Activated CD4-positive, alpha-beta T cell treated with anti-CD3 and anti-CD28 coated beads, Interleukin-2, amount 10 ng/mL, durations not matched to agents 24 days and 14 days (primary cell): ENCODE measurements at regions not wholly inside any gene's neighbourhood (a gene's known extent, or its start where the extent isn't known, plus 50 kb on each side); places are given as distances from the start of the nearest gene placed in this dataset.

ENCODE experiments used
- DNase-seq: peaks from one replicate; pipeline ENCODE4 v3.0.0; 2022
- H3K27ac Mint-ChIP-seq: one replicate; pipeline ENCODE4 v1.8.0; 2022; ENCODE audit warnings: mild to moderate bottlenecking, mixed read lengths
- H3K27me3 Mint-ChIP-seq: one replicate; pipeline ENCODE4 v1.8.0; 2022; ENCODE audit warnings: mixed read lengths
- H3K36me3 Mint-ChIP-seq: one replicate; pipeline ENCODE4 v1.8.0; 2022; ENCODE audit warnings: low read depth, mild to moderate bottlenecking, mixed read lengths
- H3K4me1 Mint-ChIP-seq: one replicate; pipeline ENCODE4 v1.8.0; 2021; ENCODE audit warnings: mixed read lengths
- H3K4me3 Mint-ChIP-seq: one replicate; pipeline ENCODE4 v1.8.0; 2022; ENCODE audit warnings: mild to moderate bottlenecking, moderate library complexity, mixed read lengths
- H3K9me3 Mint-ChIP-seq: one replicate; pipeline ENCODE4 v1.8.0; 2021; ENCODE audit warnings: mixed read lengths
- intact Hi-C: fragments of 100-400 bp; cut with micrococcal nuclease; formaldehyde crosslinking; loops from one replicate; pipeline ENCODE4 v1.15.1; 2023

DNA sequence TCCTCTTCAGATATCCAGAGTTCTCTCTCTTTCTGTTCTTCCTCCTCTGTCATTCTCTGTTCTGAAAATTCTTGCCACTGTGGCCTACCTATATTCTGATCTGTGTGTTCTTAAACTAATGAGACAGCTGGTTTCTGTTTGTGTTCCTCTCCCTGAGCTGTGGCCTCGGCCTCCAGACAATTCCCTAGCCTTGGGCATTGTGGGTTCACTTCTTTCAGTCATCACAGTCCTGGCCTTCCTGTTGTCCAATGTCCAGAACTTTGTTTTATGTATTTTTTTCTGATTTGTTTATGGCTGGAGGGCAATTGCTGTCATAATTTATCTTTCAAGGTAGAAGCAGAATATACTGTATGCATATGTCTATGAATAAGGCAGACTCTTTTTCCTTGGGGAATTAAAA, 173.2 kb upstream of the MTPN start:
- DNase-seq, result no peak
- Mint-ChIP-seq H3K27me3 (no peaks in the 10 kb centered on the region), H3K4me3 (no peak overlapping the region), H3K27ac (no peak overlapping the region), H3K36me3 (no peaks in the 10 kb centered on the region), H3K9me3 (no peaks in the 10 kb centered on the region), H3K4me1 (no peaks in the 10 kb centered on the region)
- intact Hi-C loops, result no loop called here

DNA sequence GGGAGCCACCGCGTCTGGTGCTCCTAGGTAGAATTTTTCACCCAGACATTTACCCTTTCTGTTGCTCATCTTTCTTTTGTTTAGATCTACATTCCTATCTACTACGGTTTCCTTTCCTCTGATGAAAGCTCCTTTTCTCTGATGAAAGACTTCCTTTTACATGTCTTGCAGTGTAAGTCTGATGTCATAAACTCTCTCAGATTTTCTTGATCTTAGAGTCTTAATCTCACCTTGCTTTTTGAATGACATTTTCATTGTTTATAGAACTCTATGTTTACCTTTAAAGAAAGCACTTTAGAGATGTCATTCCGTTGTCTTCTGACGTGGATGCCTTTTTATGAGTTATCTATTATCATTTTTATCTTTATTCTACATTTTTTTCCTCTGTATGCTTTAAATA, 171.8 kb upstream of the MTPN start:
- Mint-ChIP-seq H3K36me3 (no peaks in the 10 kb centered on the region), H3K4me3 (no peak overlapping the region), H3K27me3 (no peaks in the 10 kb centered on the region), H3K4me1 (no peaks in the 10 kb centered on the region), H3K27ac (no peak overlapping the region), H3K9me3 (no peaks in the 10 kb centered on the region)
- DNase-seq, result no peak
- intact Hi-C loops, result no loop called here

DNA sequence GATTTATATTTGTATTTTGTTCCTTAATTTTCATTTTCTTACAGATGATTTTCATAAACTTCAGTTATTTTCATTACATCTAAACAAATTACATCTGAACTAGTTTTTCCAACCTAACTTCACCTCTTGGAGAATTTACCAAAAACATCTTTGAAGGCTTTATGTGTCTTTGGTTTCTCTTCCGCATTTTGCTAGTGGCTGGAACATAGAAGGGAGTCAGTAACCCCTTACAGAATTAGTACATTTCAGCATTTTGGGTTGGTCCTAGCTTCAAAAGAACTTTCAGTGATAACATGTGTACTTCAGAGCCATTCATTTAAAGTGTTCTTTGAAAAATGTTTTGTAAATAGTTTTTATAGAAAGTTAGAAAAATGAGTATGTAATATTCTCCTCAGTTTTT, 169.8 kb upstream of the MTPN start:
- intact Hi-C loops, result no loop called here
- Mint-ChIP-seq H3K4me3 (no peak overlapping the region), H3K36me3 (no peaks in the 10 kb centered on the region), H3K9me3 (no peaks in the 10 kb centered on the region), H3K27ac (no peak overlapping the region), H3K27me3 (no peaks in the 10 kb centered on the region), H3K4me1 (no peaks in the 10 kb centered on the region)
- no peak for DNase-seq

DNA sequence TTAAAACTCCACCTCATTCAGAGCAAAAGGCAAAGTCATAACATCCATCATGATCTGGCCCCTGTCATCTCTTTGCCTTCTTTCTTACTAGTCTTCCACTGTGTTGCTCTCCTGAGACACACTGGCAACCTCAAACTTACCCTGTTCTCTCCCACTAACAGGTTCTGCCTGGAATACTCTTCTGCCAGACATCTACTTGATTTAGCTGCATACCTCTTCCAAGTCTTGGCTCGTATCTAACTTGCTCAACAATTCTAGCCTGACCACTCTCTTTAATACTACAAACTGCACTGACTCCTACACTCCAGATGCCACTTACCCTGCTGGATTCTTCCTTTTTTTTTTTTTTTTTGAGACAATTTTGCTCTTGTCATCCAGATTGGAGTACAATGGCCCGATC, 167.0 kb upstream of the MTPN start:
- H3K36me3 Mint-ChIP-seq, result no peaks in the 10 kb centered on the region
- H3K4me1 Mint-ChIP-seq, result no peaks in the 10 kb centered on the region
- no peak overlapping the region for H3K27ac Mint-ChIP-seq
- no peaks in the 10 kb centered on the region for H3K9me3 Mint-ChIP-seq
- H3K4me3 Mint-ChIP-seq, result no peak overlapping the region
- no peaks in the 10 kb centered on the region for H3K27me3 Mint-ChIP-seq
- no peak for DNase-seq
- intact Hi-C loops, result no loop called here

DNA sequence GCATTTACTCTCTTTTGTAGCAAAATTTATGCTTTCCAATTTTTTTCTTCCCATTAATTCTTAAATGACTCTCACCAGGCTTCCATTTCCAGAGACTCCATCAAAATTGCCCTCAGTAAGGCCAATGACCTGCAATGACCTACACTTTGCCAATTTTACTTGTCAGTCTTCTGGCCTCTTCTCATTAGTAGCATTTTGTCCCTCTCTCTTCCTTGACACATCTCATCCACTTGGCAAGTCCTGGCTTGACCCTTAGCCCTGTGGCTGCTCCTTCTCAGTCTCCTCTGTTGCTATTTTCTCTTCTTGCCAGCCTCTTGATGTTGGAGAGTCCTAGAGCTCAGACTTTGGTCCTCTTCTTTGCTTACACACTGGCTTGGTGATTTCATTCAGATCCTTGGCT, 166.1 kb upstream of the MTPN start:
- no peak overlapping the region for H3K27ac Mint-ChIP-seq

DNA sequence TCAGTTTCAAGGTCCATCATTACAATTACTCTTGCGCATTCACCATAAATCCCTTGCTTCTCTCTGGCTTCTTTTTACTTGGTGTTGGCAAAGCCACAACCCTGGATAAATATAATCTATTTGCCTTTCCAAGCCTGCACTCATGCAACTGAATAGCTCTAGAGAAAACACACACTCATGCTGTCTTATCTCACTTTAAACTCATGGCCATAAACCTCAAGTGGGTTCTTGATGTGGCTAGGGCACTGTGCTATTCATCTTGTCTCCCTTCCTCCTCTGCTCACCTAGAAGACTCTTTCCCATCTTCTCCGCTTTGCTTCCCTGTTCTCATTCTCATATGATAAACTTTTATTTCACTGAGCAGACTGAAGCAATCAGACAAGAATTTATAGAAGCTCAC, 165.4 kb upstream of the MTPN start:
- H3K36me3 Mint-ChIP-seq, result no peaks in the 10 kb centered on the region

More for the DNA sequence above, 166.1 kb upstream of the MTPN start:
- Mint-ChIP-seq H3K4me3 (no peak overlapping the region), H3K4me1 (no peaks in the 10 kb centered on the region), H3K36me3 (no peaks in the 10 kb centered on the region), H3K27me3 (no peaks in the 10 kb centered on the region), H3K9me3 (no peaks in the 10 kb centered on the region)
- intact Hi-C loops, result no loop called here
- DNase-seq, result no peak

DNA sequence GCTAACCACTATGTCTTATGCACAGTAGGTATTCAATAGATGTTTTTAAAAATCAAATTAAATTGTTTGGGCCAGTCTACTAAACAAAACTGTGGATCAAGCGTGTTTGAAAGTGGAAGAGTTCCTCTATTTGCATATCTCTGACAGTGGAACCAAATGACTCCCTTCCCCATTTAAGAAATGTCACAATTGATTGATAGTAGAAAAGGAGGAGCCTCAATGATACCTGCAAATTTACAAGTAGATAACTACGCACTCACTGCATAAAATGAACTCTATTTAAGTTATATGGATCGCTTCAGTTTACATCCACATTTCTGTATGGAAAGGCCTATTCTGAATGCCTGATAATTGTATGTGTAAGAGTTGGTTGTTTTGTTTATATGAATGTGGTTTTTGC, 163.3 kb upstream of the MTPN start:
- H3K27me3 Mint-ChIP-seq, result no peaks in the 10 kb centered on the region
- no peaks in the 10 kb centered on the region for H3K4me1 Mint-ChIP-seq
- no peak overlapping the region for H3K27ac Mint-ChIP-seq
- no peaks in the 10 kb centered on the region for H3K9me3 Mint-ChIP-seq
- intact Hi-C loops, result no loop called here
- no peak overlapping the region for H3K4me3 Mint-ChIP-seq
- no peaks in the 10 kb centered on the region for H3K36me3 Mint-ChIP-seq
- DNase-seq, result no peak

More for the DNA sequence above, 165.4 kb upstream of the MTPN start:
- H3K27ac Mint-ChIP-seq, result no peak overlapping the region
- H3K4me1 Mint-ChIP-seq, result no peaks in the 10 kb centered on the region
- H3K9me3 Mint-ChIP-seq, result no peaks in the 10 kb centered on the region
- H3K27me3 Mint-ChIP-seq, result no peaks in the 10 kb centered on the region
- no peak for DNase-seq
- intact Hi-C loops, result no loop called here
- H3K4me3 Mint-ChIP-seq, result no peak overlapping the region

DNA sequence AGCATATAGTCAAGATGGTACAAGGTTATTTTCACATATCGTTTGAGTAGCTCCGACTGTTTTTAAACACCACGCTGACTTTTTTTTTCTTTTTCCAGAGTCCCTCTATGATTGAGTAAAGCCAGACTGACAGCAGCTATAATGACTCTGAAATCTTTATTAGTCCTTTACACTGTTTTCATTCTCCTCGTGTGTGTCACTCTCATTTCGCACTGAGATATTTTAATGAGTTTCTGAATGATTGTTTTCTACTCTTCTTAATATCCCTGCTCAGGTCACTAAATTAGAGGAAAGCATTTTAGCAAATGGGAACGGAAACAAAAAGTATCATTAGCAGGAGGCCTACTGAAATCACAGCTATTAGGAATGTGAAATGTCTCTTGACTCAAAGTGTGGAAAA, 162.3 kb upstream of the MTPN start:
- Mint-ChIP-seq H3K36me3 (no peaks in the 10 kb centered on the region), H3K4me1 (no peaks in the 10 kb centered on the region), H3K27ac (no peak overlapping the region), H3K4me3 (no peak overlapping the region), H3K27me3 (no peaks in the 10 kb centered on the region), H3K9me3 (no peaks in the 10 kb centered on the region)
- intact Hi-C loops, result no loop called here
- DNase-seq, result no peak

DNA sequence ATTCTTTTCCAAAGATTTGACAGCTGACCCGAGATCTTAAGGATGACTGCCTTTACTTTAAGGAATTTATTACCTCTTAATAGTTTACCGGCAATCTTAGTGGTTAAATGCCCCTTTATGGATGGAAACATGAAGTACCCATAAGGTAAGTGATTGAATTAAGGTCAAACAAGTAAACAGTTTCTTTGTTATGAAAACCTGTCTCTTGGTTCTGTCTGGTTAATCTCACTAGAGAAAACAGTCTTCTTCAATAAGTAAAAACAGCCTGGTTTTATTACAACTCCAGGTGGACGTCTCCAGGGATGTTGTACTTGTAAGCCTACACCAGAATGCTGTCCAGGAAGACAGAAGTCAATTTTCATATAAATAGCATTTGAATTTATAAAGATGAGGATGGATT, 161.8 kb upstream of the MTPN start:
- intact Hi-C loops, result no loop called here
- no peaks in the 10 kb centered on the region for H3K27me3 Mint-ChIP-seq
- no peak overlapping the region for H3K27ac Mint-ChIP-seq
- no peaks in the 10 kb centered on the region for H3K36me3 Mint-ChIP-seq
- H3K9me3 Mint-ChIP-seq, result no peaks in the 10 kb centered on the region
- no peak overlapping the region for H3K4me3 Mint-ChIP-seq
- DNase-seq, result no peak
- no peaks in the 10 kb centered on the region for H3K4me1 Mint-ChIP-seq

DNA sequence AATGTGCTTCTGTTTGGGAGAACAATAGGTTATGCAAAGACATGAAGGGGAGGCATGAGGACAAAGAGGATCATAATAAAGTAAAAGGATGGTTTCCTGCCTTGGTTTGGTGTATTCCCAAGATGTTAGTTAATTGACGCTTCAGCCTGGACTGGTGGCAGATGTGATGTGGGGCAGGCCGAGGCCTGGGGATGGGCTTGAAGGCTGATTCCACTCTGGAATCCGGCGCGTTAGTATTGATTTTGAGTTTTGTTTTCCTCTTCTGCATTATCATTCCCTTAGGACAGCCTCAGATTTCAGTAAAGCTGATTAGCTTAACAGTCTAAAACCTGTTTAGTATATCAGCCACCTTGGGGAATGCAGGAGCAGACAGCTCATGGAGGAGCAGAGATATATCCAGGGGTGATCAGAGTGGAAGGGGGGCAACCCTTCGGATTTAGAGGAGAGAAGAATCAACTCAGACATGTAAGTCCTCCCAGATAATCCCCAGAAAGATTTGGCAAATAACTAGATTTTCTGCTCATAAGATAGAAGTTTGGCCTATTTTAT, 159.8 kb upstream of the MTPN start:
- no peak for DNase-seq
- intact Hi-C loops, result no loop called here
- H3K4me1 Mint-ChIP-seq, result no peaks in the 10 kb centered on the region
- no peak overlapping the region for H3K4me3 Mint-ChIP-seq
- no peaks in the 10 kb centered on the region for H3K36me3 Mint-ChIP-seq
- H3K27ac Mint-ChIP-seq, result no peak overlapping the region
- no peaks in the 10 kb centered on the region for H3K9me3 Mint-ChIP-seq
- no peaks in the 10 kb centered on the region for H3K27me3 Mint-ChIP-seq

DNA sequence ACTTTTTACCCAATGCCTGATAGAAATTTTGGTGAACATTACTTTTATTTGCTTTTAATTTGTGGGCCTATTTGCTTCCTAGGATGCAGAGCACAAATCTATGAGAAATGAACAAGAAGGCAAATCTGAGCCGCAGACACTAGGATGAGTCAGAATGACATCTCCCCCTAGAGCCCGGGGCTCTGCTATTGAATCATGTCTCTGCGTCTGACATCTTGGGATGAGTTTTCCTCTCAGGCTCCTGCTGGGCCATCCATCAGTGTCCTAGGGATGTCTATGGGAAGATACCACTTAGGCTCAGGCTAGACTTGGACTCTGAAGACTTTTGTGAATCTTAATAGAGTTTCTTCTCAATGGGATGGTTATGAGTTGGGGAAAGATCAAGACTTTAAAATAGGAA, 157.3 kb upstream of the MTPN start:
- Mint-ChIP-seq H3K27me3 (no peaks in the 10 kb centered on the region), H3K4me3 (no peak overlapping the region), H3K9me3 (no peaks in the 10 kb centered on the region), H3K4me1 (no peaks in the 10 kb centered on the region), H3K27ac (no peak overlapping the region), H3K36me3 (no peaks in the 10 kb centered on the region)
- intact Hi-C loops, result no loop called here
- no peak for DNase-seq

DNA sequence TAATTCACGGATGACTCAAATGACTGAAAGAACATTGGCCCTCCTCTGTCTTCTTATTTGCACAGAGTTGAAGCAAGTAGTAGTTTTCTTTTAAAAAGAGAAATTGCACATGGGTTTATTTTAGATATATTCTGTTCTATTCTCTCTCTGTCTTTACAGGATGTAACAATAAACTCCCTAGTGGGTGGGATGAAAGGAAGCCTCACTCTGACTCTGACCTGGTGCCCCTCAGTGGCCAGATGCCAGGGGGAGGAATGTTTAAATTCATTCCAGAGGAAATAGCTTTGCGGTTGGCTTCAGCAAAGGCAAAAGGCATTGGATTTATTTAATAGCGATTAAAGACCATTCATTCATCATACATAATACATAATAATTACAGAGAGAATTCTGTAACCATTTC, 156.4 kb upstream of the MTPN start:
- Mint-ChIP-seq H3K4me3 (no peak overlapping the region), H3K36me3 (no peaks in the 10 kb centered on the region), H3K27me3 (no peaks in the 10 kb centered on the region), H3K4me1 (no peaks in the 10 kb centered on the region), H3K9me3 (no peaks in the 10 kb centered on the region), H3K27ac (no peak overlapping the region)
- intact Hi-C loops, result no loop called here
- DNase-seq, result no peak

DNA sequence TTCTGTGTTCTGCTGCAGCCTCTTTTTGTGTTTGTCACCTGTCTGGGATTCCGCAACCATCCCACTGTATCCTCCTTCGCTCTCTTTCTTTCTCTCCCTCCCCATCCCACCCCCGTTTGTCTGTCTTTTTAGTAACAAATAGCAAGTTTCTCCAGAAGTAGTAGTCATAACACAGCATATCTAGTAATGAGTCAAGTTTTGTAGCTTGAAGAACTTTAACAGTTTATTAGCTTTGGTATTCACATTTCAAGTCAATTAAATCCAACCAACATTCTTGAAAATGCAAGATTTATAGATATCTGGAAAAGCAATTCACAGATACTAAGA, 154.1 kb upstream of the MTPN start:
- H3K27me3 Mint-ChIP-seq, result no peaks in the 10 kb centered on the region
- DNase-seq, result no peak
- H3K36me3 Mint-ChIP-seq, result no peaks in the 10 kb centered on the region
- no peak overlapping the region for H3K4me3 Mint-ChIP-seq
- no peaks in the 10 kb centered on the region for H3K4me1 Mint-ChIP-seq
- no peak overlapping the region for H3K27ac Mint-ChIP-seq
- no peaks in the 10 kb centered on the region for H3K9me3 Mint-ChIP-seq
- intact Hi-C loops, result no loop called here

DNA sequence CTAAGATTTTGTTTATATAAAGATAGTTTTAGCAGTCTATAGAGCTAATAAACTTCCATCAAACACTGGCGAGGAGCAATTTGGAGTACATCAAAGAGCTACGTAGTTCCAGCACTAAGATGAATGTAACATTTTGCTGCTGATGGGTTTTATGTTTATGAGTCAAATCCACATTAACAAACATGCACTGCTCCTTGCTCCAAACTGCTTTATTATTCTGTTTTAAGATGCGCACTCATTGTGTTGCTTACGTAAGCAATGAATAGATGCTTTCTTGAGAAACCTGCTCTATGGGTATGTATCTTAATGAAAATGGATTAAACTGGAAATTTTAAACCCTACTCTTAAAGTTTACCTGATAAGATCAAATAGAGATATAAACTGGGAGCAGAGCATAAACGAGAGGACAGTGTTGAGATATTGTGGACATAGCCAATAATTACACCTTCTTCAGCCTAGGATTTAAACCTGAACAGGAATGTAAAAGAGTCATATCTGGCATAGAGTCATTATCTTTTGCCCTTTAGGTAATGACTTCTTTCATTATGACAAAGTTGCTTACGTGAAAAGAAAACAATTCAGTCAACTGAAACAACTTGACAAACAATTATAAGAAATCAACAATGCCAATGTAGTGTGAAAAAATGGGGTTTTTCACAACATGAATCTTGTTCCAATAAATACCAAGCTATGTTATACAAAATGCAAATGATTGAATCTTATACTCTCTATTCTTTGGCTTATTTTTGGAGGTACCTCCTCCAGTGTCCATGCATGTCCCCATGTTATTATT, 153.5 kb upstream of the MTPN start:
- Mint-ChIP-seq H3K4me3 (no peak overlapping the region), H3K27ac (no peak overlapping the region), H3K36me3 (no peaks in the 10 kb centered on the region), H3K4me1 (no peaks in the 10 kb centered on the region), H3K9me3 (no peaks in the 10 kb centered on the region), H3K27me3 (no peaks in the 10 kb centered on the region)
- no peak for DNase-seq
- intact Hi-C loops, result no loop called here

DNA sequence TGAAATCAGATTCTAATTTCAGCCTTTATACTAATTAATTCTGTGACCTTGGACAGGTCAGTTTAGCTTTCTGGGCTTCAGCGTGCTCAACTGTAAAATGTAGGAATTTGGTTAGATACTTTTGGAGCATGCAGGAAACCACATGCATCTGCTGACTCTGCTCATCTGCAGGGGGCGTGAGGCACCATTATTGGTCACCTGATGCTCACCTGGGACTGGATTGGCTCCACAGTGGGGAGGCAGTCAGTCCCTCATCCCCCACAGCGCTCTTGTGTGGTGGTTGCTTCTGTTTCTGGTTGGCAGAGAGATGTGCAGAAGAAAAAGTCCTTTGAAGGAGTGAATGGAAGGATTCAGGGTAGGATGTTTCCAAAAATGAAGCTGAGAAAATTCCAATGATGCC, 150.9 kb upstream of the MTPN start:
- no peaks in the 10 kb centered on the region for H3K4me1 Mint-ChIP-seq
- H3K4me3 Mint-ChIP-seq, result no peak overlapping the region
- H3K27ac Mint-ChIP-seq, result no peak overlapping the region
- no peaks in the 10 kb centered on the region for H3K9me3 Mint-ChIP-seq
- intact Hi-C loops, result no loop called here
- no peaks in the 10 kb centered on the region for H3K27me3 Mint-ChIP-seq
- no peak for DNase-seq
- H3K36me3 Mint-ChIP-seq, result no peaks in the 10 kb centered on the region
